ENCODE measurements at regions not wholly inside any gene's neighbourhood (a gene's known extent, or its start where the extent isn't known, plus 50 kb on each side); places are given as distances from the start of the nearest gene placed in this dataset.
"Not testable (repeated sequence)": the region's sequence is repeated elsewhere in the genome, so short reads cannot be mapped to it uniquely, and the experiment has no call there.

DNA sequence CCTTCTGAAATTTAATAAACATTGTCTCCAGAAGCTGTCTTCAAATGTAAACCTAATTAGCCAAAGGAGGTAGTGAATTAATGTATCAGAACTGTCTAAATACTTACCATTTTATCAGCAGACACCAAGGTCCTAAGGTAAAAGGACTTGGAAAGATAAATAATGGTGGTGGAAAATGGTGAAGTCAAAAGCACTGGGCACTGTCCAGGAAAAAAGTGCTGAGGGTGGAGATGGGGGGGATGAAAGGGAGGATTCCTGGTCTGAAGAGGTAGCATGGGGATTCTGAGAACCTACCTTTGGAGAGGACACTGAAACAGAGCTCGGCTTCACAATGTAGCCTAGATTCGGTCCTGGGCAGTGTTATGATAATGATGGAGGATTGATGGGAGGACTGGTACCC is 149.0 kb upstream of the DPH6 start:
- no peak for DNase-seq (ENCODE audit: low spot score)

DNA sequence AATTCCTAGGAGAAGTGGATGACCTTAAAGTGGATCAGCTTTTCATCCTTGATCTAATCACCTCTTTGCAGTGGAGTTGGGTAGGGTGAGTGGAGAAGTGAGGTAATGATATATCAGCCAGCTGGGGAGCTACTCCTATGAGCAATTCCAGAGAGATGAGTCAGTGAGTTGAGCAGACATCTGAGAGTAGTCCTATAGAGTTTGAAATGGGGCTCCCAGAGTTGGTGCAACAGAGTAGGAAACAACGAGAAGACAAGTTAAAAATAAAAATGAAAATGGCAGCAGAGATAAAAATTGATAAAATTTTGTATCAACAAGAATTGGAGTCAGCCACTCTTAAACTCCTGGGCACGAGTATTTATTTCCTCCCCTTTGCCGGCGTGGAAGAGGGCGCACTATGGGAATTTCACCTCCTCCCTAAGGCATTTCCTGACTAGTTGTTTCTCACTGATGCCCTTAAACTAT is 150.8 kb upstream of the DPH6 start:
- DNase-seq (ENCODE audit: low spot score): no peak

DNA sequence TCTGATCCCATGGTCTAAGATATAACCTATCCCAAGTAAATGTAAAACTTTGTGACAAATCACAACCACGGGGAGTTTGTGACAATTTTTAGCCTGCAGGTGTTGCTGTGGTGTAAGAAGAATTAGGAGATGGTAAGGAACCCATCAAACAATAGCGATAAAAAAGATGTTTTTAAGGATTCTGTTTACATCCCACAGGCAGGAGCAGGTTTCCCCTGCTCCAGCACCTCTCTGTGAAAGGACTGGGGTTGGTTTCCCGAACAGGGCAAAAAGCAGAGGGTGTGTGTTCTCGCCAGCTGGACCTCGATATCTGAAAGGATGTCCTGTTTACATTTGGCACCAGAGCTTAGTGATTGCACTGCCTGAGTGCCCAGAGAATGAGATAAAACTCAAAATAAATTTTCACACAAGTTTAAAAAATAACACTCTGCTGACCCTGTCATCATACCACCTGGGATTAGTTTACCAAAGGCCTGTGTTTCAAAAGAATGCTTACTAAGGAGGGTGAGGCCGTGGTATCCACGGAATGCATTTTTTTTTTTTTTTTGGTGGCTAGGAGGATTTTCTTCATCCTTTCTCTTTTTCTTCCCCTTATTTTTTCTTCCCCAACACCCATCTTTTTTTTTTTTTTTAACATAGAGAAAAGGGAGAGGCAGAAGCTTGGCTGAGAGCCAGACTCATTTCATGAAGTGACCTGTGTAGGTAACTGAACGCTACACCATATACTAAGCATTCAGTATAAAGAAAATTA is 151.8 kb upstream of the DPH6 start:
- DNase-seq (ENCODE audit: low spot score): no peak

DNA sequence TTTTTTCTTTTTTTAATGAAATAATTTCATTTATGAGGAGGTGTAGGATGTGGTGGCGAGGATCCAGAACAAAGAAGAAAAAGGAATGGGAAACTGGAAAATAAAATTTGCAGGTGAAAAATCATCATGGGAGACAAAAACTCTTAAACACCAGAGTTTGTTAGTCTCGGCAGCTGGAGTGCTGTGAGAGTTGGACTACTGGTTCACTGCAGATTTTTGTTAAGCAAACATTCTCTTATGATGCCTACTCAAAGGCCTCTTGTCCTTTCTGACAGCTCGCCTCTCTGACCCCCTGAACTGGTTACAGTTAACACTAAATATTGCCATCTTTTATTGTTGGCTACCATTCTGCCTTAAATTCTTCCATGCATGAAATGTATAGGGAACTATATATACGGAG is 152.4 kb upstream of the DPH6 start:
- DNase-seq (ENCODE audit: low spot score): no peak

DNA sequence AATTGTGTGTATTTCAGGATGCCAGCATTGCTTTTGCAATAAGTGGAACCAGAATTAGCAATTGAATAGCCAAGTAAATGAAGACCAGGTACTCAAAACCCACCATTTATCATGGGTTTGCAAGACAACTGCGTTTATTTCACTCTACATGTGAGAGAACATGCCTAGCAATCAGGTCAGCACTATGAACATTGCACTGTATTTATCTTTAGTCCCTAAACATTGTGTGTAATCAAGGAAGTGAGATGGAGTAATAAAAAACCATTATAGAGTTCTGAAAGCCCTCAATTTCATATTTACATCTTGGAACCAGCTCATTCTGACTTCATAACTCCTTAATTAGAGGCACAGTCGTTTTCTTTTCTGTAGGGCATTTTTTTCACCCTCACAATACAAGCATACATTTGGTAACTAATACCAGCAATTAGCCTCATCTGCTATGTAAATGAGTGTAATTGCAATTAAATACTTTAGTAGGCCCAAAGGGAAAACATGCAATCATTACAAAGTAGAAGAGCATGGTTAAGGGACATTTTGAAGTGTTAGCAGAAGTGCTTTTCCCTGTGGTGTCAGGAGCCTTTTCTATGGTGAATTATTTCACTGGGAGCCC is 153.1 kb upstream of the DPH6 start:
- no peak for DNase-seq (ENCODE audit: low spot score)

DNA sequence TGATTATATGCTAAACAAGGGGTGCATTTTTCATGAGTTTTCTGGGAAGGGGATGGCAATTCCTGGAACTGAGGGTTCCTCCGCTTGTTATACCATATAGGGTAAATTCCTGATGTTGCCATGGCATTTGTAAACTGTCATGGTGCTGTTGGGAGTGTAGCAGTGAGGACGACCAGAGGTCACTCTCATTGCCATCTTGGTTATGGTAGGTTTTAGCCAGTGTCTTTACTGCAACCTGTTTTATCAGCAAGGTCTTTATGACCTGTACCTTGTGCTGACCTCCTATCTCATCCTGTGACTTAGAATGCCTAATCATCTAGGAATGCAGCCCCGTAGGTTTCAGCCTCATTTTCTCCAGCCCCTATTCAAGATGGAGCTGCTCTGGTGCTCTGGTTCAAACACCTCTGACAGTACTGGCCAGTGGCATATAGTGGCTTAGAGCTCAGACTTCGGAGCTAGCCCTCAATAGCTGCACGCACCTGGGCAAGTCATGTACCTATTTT is 154.2 kb upstream of the DPH6 start:
- not testable (repeated sequence) for DNase-seq (ENCODE audit: low spot score)

DNA sequence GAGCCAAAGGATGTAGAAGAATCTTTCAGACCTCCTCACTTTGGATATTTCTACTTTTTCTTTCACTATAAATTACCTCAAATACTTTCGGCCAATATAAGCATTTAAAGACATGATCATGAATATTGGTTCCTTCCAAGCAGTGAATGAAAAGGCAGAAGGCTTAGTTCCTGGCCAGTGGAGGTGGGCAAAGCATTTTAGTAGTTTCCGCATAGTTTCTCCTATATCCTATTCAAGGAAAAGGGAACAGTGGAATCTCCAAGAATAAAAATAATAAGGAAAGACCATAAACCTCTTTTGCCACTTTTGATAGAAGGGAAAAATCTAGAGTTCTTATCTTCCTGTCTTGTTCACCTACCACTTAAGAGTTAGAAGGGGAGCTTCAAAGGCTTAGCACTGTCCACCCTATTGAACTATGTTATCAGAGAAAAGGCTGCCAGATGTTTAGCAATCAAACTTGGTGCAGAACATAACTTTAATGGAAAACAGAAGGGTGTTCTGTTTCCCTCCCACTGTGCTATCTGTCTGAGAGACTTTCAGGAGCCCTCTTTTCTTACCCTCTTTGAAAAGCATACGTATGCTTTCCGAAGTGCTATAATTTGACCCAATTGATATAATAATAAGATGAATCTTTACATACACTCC is 155.6 kb upstream of the DPH6 start:
- DNase-seq (ENCODE audit: low spot score): no peak

DNA sequence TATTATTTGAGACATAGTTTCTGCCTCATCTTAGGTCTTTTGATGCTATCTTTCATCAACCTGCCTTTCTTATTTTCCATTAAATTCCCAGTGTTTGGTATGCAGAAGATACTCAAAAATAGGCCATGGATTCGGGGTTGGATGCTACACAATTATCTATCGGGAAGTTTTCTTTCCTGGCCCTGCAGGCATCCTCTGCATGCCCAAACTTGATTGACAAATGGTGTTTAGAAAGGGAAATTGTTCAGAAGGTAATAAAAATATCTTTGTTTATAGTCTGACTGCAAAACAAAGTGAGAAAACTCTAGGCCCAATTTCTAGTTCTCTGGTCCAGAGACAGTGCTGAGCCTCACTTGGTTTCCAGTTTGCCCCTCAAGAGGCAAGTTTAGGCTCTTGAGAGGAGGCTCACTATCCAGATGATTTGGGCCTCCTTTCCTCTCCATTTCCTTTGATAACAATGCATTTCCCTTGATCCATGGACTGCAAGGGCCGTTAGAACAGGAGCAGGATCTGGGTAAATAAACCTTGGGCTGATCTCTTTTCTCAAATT is 157.1 kb upstream of the DPH6 start:
- no peak for DNase-seq (ENCODE audit: low spot score)

DNA sequence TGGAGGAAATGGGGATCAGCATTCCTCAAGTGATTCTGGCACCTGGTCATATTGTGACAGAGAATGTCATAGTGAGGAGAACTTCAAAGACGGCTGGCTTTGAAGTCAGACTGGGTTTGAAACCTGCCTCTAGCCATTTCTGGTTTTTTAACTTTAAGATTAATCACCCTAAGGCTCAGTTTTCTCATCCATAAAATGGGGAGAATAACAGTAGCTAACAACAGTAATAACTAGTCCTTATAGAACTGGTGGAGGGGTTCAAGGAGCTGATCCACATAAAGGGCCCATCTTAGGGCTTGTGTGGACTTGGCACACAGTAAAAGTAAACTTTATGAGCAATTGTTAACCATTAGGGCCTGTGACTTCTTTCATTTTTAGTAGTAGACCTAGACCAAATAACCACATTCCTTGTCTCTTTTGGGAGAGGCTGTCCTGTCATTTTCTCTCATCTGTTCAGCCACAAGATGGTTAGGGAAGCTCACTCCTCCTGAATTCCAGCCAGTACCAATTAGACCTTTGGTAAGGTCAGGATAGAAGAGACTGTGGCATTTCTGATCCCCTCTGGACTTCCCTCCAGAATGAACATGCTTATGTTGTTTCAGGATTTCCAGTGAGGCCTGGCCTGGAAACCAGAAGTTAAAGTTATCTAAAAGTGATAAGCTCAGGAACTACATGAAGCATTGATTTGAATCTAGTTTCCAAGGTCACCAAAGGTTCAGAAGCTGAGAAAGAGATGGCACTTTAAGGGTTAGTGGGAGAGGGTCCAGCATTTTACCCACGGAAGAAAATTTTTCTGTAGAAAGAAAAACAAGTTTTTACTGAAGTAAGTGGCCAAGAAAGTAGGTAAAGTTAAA is 159.3 kb upstream of the DPH6 start:
- DNase-seq (ENCODE audit: low spot score): no peak

DNA sequence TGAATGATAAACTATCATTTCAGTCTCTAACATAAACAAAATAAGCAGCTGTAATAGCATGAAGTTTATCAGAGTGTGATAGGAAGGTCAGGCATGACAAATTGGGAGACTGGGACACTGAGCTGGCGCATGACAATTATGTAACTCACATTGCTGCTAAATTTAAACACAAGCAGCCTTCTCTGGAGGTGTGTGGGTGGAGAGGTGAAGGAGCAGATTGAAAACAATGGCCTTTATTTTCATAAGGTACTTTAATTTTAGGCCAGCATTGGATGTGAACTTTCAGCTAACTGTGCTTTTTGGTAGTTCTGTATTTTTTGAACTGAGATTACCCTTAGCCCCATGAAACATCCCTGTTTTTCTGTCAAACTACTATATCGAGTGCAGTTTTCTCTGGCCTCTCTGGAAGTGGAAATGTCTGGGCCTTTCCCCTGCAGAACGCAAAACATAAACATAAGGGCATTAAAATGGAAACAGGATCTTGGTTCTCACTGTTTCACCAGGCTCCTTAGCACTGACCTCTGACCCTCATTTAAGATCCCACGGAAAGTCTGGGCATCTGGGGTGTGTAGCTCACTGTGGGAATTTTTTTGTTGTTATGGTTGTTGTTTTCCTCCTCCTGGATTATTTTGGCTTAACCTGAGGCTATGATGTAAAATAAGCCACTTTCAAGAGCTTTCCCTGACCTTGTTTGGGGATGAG is 160.1 kb upstream of the DPH6 start:
- no peak for DNase-seq (ENCODE audit: low spot score)

DNA sequence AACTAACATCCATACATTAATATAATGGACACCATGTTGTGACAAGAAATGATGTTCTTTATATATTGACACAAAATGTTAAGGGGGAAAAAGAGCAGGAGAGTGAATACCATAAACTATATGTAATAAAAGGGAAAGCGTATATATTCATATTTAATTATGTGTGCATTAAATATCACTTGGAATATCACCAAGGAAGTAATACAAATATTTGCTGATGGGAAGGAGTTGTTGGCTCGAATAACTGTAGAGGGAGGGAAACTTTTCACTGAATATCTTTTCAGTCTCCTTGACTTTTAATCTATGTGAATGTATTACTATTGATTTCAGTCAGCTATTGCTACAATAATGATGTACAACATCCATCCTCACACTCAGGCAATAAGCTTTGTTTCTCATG is 167.0 kb upstream of the DPH6 start:
- DNase-seq (ENCODE audit: low spot score): no peak

DNA sequence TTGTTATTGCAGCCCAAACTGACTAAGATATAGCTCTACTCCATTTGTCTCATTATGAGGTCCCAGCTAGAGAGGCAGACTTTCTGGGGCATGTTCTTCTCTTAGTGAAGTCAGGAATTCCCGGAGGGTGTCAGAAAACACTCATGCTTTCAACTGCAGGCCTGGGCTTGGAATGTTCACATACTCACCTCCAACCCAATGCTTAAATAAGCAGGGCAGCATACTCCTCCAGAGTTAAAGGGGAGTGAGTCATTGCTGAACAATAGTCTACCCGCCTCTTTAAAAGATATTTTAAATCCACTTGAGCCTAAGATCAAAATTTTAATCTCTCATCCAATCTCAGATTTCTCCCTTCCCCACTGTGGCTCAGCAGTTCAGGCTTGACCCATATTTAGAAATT is 167.8 kb upstream of the DPH6 start:
- DNase-seq (ENCODE audit: low spot score): no peak

DNA sequence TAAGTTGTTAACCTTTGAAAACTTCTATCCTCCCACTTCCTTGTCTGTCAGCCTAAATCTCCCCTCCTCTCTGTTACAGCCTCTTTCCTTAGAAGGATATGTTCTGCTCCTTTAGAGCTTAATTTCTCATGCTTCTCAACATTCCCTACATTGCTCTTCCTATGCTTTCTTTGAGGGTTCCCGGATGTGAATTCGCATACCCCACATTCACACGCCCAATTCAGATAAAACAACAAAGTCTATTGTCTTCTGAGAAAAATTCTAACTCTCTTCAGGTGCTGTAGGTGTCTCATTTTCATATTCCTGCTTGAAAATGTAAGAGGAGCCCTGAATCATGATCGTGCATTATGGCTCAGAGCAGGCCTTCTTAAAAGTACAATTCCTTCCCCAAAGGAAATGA is 171.8 kb upstream of the DPH6 start:
- DNase-seq (ENCODE audit: low spot score): no peak

DNA sequence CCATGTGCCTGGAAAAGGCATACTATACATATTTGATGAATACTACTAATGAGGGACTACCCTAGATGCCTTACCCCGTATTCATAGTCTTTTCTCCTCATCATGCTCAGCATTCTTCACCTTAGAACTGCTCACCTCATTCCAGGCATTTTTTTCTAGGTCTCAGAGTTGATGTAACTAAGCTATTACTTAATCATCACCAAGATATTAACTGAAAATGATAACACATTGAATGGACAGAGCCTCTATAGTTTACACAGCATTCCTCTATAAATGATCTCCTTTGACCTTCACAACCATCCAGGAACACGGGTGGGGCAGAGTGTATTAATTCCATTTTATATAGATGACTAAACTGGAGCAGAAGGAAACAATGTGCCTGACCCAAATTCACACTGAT is 174.1 kb upstream of the DPH6 start:
- DNase-seq (ENCODE audit: low spot score): no peak

DNA sequence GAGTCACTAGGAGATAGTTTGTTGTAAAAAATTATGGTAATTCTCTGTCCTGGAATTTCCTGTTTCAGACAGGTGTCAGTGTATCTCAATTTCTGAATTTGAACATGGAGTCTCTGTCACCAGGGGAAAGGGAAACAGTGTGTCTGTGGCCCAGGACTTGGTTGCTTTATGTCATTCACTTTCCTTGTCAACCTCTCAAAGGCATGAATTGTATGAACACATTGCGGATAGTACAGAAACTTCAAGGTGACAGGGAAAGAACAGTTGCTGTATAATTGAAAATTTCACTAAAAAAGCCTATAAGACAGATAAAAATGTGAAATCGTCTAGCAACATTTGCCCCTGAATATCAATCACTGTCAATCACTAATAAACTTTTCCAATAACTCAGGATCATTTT is 175.0 kb upstream of the DPH6 start:
- no peak for DNase-seq (ENCODE audit: low spot score)

DNA sequence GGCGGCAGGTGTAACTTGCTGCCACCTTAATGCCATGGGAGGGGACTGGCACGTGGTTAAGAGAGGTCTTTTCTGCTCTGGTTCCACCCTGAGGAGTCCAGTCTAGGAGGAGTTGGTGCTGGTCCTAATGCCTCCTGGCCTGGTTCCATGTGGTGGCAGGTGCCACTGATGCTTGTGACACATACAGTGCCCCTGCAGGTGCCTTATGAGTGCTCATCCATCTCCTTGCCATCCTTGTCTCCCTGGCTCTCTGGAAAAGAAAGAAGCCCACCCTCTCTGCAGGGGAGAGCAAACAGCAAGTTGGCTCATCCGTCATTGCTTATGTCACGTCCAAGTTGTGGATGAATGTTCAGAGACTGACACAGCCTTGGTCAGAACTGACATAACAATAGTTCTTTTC is 175.8 kb upstream of the DPH6 start:
- DNase-seq (ENCODE audit: low spot score): no peak

DNA sequence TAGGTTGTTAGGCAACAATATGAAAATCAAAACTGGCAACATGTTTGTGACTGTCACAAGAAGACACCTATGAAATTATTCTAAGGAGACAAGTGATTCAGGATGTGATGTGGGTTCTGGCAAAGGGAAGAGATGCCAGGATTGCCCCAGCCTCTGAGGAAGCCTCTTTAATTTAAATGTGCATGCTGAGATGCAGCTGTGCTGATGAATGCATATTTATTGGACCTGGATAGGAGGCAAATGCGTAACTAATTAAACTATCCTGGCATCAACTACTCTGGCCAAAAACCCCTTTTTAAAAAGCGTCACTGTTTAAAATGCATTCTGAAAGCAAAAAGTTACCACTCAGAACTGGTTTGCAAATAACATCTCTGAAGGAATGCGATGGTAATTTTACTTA is 176.5 kb upstream of the DPH6 start:
- DNase-seq (ENCODE audit: low spot score): no peak

DNA sequence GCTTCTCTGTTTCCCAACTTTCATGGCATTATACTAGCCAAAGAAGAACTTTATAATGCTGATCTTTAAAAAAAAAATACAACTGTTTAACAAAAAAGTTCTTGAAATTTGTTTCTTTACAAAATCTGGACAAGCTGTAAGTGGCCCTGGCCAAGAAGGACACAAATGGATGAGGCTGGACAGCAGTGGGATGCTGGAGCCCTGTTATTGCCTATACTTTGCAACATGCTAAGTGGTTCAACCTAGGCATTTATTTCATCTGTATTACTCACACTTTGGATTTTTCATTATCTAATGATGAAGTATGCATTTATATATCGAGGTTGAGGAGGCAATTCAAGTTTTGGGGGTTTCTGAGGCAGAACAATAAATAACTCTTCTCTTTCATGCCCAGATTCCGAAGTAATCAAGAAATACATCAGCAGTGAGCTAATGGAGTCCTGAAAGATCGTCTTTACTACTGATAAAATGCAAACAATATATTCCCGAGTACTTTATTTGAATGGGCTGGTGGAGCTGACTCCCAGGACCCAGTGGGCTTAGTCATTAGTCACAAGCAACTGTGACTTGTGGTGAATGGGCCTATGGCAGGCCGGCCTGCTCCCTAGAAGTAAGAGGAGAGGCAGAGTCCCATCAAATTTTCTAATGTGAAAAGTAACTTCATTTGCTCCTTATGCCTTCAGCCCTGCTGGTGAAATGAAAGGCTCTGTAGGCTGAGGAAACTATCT is 177.3 kb upstream of the DPH6 start:
- DNase-seq (ENCODE audit: low spot score): no peak

DNA sequence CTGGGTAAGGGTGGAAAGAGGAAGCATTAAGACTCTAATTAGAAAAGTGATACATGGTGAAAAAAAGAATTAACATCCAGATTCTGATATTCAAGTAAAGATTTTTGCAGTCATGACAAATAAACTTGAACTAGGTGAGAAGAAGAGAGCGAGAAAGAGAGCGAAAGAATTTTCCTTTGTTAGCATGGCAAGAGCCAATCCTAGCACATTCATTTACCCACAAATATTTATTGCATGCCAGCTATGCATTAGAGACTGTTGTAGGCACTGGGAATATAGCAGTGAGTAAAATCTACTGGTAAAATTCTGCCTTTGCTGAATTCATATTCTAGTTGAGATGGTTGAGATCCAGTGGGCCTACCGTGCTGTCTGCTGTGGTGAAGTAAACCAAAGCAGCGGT is 177.9 kb upstream of the DPH6 start:
- no peak for DNase-seq (ENCODE audit: low spot score)

DNA sequence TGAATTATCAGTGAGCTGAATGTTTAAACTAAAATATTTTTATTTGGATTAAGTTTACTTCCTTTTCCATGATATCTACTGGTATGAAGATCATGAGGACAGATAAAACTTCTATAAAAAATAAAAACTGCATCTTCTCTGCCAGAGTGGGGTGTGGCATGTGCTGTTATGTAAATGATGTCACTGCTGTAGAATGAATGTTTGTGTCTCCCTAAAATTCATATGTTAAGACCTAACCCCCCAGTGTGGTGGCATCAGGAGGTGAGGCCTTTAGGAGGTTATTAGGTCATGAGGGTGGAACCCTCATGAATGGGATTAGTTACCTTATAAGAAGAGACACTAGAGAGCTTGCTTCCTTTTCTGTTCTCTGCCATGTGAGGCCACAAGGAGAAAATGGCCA is 178.7 kb upstream of the DPH6 start:
- no peak for DNase-seq (ENCODE audit: low spot score)

DNA sequence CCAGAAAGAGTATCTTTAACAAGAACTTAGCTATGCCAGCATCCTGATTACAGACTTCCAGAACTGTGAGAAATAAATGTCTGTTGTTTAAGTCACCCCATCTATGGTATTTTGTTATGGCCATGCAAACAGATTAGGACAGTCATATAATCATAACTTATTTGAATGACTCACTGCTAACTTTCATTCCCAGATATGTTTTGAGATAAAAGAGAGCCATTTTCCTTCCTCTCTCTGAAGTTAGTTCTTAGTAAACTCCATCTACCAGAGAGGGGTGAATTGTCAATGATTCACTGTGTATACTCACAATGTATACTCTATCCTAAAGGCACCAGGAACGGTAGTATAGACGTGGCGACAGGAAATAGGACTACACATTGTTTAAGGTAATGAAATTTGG is 179.4 kb upstream of the DPH6 start:
- DNase-seq (ENCODE audit: low spot score): no peak
